SU-DHL-6 (cell line): ENCODE measurements at regions not wholly inside any gene's neighbourhood (a gene's known extent, or its start where the extent isn't known, plus 50 kb on each side); places are given as distances from the start of the nearest gene placed in this dataset.

Experiments
- CTCF ChIP-seq: fragments of 200-600 bp; sonication (generic); IDR thresholded peaks from one replicate; pipeline ENCODE4 v1.5.1; 2017; ENCODE audit warnings: antibody characterized with exemption, mild to moderate bottlenecking, low read length, moderate library complexity; ENCODE audit not compliant: insufficient read depth, poor library complexity, severe bottlenecking
- EZH2phosphoT487 ChIP-seq: fragments of 200-600 bp; sonication (generic), shearing (Covaris generic); conservative IDR thresholded peaks from 2 replicates; pipeline ENCODE4 v1.6.1; 2018; ENCODE audit warnings: mild to moderate bottlenecking, antibody characterized with exemption, low read length, moderate library complexity, mixed read lengths

GRCh38 chr6:168938546-168938945 is 315.1 kb downstream of the THBS2 start:
- TF ChIP-seq CTCF (no peak), EZH2phosphoT487 (no peak)
